Cardiac muscle cell (in vitro differentiated cells and primary cell): ENCODE measurements at regions not wholly inside any gene's neighbourhood (a gene's known extent, or its start where the extent isn't known, plus 50 kb on each side); places are given as distances from the start of the nearest gene placed in this dataset.
"Not testable (repeated sequence)": the region's sequence is repeated elsewhere in the genome, so short reads cannot be mapped to it uniquely, and the experiment has no call there.

Experiments used
- DNase-seq, 2 donors: peaks; one replicate each; pipeline versions ENCODE4 v3.0.0 to v3.0.0-alpha.2; 2010 to 2017; ENCODE audit warnings: low read depth in 1 of 2, low spot score in 1 of 2
- H3K27ac ChIP-seq: fragments of 200-600 bp; sonication (generic); 2 replicates; pipeline ENCODE4 v1.5.1; 2016
- H3K27me3 ChIP-seq: fragments of 200-600 bp; sonication (generic); 2 replicates; pipeline ENCODE4 v1.6.0; 2016; ENCODE audit warnings: control low read depth
- H3K36me3 ChIP-seq: fragments of 200-600 bp; sonication (generic); 2 replicates; pipeline ENCODE4 v1.5.1; 2016; ENCODE audit warnings: control low read depth
- H3K4me1 ChIP-seq: fragments of 200-600 bp; sonication (generic); 2 replicates; pipeline ENCODE4 v1.8.1; 2017; ENCODE audit warnings: low read depth, mild to moderate bottlenecking, mixed run types
- H3K4me3 ChIP-seq: fragments of 200-600 bp; sonication (generic); 2 replicates; pipeline ENCODE4 v1.5.1; 2016; ENCODE audit warnings: mild to moderate bottlenecking
- H3K9me3 ChIP-seq: fragments of 200-600 bp; sonication (generic); 2 replicates; pipeline ENCODE4 v1.5.1; 2017; ENCODE audit warnings: low read depth, mild to moderate bottlenecking, control low read depth
- CTCF ChIP-seq: IDR thresholded peaks from 2 replicates; pipeline ENCODE4 v1.5.1; 2012; ENCODE audit warnings: low read depth, mild to moderate bottlenecking, low read length

DNA sequence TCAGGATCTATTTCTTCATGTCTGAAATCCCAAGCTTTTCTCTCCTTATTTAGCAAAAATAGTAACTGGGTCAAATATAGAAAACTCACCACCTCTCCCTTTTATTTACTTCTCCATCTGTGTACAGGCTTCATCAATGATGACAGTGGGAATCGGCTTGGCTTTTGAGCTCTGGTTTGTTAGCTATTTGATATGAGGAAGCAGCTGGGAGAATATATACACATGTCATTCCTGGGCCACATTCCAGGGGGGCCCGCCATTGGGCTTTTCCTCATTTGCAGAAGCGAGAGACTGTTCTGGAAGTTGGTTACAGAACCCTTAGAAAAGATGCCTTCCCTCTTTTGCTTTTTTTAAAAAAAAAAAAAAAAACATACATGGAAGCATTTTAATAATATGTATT, 107.4 kb upstream of the F9 start:
- Histone ChIP-seq H3K36me3 (no peaks in the 10 kb centered on the region), H3K27me3 (no peaks in the 10 kb centered on the region), H3K9me3 (no peaks in the 10 kb centered on the region), H3K4me3 (no peak overlapping the region), H3K27ac (no peak overlapping the region), H3K4me1 (no peaks in the 10 kb centered on the region)
- DNase-seq: no peak
- no peak for TF ChIP-seq CTCF

DNA sequence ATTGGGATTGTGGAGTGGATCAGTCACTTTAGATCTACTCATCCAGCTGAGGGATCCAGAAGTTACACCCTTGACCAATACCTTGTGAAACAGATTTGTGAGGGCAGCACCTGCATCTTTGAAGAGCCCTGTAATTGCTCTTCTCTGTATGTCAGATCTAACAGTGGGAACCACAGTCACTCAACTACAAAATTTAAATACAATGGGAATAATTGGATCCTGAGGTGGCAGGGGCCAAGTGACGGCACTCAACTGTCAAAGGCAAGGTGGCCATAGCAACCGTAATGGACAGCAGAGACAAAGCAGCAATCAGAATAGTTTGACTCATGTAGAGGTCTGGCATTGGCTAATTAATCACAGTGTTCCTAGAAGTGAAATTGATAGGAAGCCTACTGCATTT, 132.3 kb upstream of the F9 start:
- not testable (repeated sequence) for DNase-seq, H3K4me3 ChIP-seq, H3K9me3 ChIP-seq, H3K27ac ChIP-seq, H3K4me1 ChIP-seq, H3K27me3 ChIP-seq, H3K36me3 ChIP-seq

DNA sequence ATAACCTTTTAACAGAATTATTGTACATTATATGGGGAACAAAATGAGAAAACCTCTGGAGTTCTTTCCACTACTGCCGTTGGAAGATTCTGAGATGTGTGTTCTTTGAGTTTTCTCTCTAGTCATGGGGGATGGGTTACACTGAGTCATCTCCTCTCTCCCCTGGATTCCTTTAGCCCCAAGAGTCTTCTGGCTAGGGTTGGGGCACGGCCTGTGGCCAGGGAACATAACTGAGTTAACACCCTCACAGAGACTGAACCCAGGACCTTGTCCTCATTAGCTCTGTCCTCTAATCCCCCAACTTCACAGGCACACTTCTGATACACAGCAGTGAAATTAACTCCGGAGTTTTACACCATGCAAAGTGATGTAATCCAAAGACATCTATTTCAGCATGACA, 142.3 kb upstream of the F9 start:
- Histone ChIP-seq H3K4me3 (no peak overlapping the region), H3K27ac (no peak overlapping the region), H3K9me3 (no peaks in the 10 kb centered on the region), H3K36me3 (no peaks in the 10 kb centered on the region), H3K4me1 (no peaks in the 10 kb centered on the region), H3K27me3 (no peaks in the 10 kb centered on the region)
- no peak for DNase-seq
- no peak for TF ChIP-seq CTCF

DNA sequence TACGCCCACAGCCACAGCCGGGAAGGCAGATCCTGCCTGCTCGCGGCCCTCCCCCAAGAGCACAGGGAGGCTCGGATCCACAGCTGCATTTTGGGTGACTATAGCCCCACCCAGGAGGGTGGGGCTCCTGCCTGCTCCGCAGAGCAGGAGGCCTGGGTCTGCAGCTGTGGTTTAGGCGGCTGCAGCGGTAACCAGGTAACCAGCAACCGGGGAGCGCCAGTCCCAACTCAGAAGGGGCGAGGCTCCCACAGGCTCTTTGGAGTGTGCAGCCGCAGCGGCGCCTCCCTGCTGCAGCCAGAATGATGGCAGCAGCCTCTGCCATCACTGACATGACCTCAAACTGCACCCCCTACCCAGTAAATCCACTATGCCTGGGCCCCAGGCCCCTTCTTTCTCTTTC, 148.0 kb upstream of the F9 start:
- H3K4me1 ChIP-seq: no peaks in the 10 kb centered on the region
- no peak overlapping the region for H3K4me3 ChIP-seq
- H3K27me3 ChIP-seq: no peaks in the 10 kb centered on the region
- no peak overlapping the region for H3K27ac ChIP-seq
- H3K36me3 ChIP-seq: no peaks in the 10 kb centered on the region
- H3K9me3 ChIP-seq: peaks cover 4% of the 10 kb centered on the region
- no peak for DNase-seq
- no peak for TF ChIP-seq CTCF

- not testable (repeated sequence) for H3K27ac ChIP-seq, H3K4me3 ChIP-seq, H3K36me3 ChIP-seq
Observed at GRCh38 chrX:139376547-139376946, 154.0 kb upstream of the F9 start.

GRCh38 chrX:139360356-139360755, 170.2 kb upstream of the F9 start:
- H3K27me3 ChIP-seq: no peaks in the 10 kb centered on the region
- no peaks in the 10 kb centered on the region for H3K9me3 ChIP-seq
- DNase-seq: no peak
- no peaks in the 10 kb centered on the region for H3K36me3 ChIP-seq
- H3K27ac ChIP-seq: no peak overlapping the region
- H3K4me1 ChIP-seq: no peaks in the 10 kb centered on the region
- TF ChIP-seq CTCF: no peak
- no peak overlapping the region for H3K4me3 ChIP-seq

More at GRCh38 chrX:139376547-139376946, 154.0 kb upstream of the F9 start:
- not testable (repeated sequence) for H3K27me3 ChIP-seq, H3K4me1 ChIP-seq, H3K9me3 ChIP-seq, DNase-seq

DNA sequence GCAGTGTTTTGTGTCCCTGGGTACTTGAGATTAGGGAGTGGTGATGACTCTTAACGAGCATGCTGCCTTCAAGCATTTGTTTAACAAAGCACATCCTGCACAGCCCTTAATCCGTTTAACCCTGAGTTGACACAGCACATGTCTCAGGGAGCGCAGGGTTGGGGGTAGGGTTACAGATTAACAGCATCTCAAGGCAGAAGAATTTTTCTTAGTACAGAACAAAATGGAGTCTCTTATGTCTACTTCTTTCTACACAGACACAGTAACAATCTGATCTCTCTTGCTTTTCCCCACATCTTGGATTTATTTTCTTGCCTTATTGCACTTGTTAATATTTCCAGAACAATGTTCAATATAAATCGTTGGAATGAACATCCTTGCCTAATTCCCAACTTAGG, 187.9 kb upstream of the F9 start:
- not testable (repeated sequence) for H3K27me3 ChIP-seq, H3K36me3 ChIP-seq, DNase-seq, H3K4me3 ChIP-seq, H3K9me3 ChIP-seq, H3K4me1 ChIP-seq, H3K27ac ChIP-seq

DNA sequence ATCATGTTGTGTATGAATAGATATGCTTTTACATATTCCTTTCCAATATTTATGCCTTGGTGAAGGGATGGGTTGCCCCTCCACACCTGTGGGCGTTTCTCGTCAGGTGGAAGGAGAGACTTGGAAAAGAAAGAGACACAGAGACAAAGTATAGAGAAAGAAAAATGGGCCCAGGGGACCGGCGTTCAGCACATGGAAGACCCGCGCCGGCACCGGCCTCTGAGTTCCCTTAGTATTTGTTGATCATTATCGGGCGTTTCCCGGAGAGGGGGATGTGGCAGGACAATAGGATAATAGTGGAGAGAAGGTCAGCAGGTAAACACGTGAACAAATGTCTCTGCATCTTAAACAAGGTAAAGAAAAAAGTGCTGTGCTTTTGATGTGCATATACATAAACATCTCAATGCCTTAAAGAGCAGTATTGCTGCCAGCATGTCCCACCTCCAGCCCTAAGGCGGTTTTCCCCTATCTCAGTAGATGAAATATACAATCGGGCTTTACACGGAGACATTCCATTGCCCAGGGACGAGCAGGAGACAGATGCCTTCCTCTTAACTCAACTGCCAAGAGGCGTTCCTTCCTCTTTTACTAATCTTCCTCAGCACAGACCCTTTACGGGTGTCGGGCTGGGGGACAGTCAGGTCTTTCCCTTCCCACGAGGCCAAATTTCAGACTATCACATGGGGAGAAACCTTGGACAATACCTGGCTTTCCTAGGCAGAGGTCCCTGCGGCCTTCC, 188.5 kb upstream of the F9 start:
- not testable (repeated sequence) for DNase-seq, H3K36me3 ChIP-seq, H3K4me1 ChIP-seq, H3K27ac ChIP-seq, H3K4me3 ChIP-seq, H3K9me3 ChIP-seq, H3K27me3 ChIP-seq
